Hepatocyte (in vitro differentiated cells): ENCODE measurements at regions not wholly inside any gene's neighbourhood (a gene's known extent, or its start where the extent isn't known, plus 50 kb on each side); places are given as distances from the start of the nearest gene placed in this dataset.

Source experiments
- CTCF ChIP-seq: fragments of 200-600 bp; sonication (generic); IDR thresholded peaks from 2 replicates; pipeline ENCODE4 v1.5.1; 2016; ENCODE audit warnings: antibody characterized with exemption, mild to moderate bottlenecking; ENCODE audit not compliant: poor library complexity
- EZH2 ChIP-seq: fragments of 200-600 bp; sonication (generic); IDR thresholded peaks from 2 replicates; pipeline ENCODE4 v1.6.1; 2016; ENCODE audit warnings: antibody characterized with exemption, mild to moderate bottlenecking, borderline replicate concordance
- EZH2phosphoT487 ChIP-seq: fragments of 200-600 bp; sonication (generic); IDR thresholded peaks from one replicate; pipeline ENCODE4 v1.6.1; 2018; ENCODE audit warnings: antibody characterized with exemption, mild to moderate bottlenecking, low read depth, moderate library complexity; ENCODE audit not compliant: unreplicated experiment, severe bottlenecking

- TF ChIP-seq CTCF (no peak), EZH2 (no peak), EZH2phosphoT487 (no peak)
Observed at GRCh38 chr3:146339349-146339748, 88.4 kb upstream of the PLSCR4 start.
